WTC11 (cell line): ENCODE measurements at regions not wholly inside any gene's neighbourhood (a gene's known extent, or its start where the extent isn't known, plus 50 kb on each side); places are given as distances from the start of the nearest gene placed in this dataset.

Source experiments
- ATF2 ChIP-seq: sonication (generic); formaldehyde crosslinking; IDR thresholded peaks from 2 replicates; pipeline ENCODE4 v1.8.1; 2022; ENCODE audit warnings: low read depth, missing genetic modification reagents, borderline replicate concordance
- ATF3 ChIP-seq: sonication (generic); formaldehyde crosslinking; conservative IDR thresholded peaks from 2 replicates; pipeline ENCODE4 v1.8.1; 2022; ENCODE audit warnings: mild to moderate bottlenecking, missing genetic modification reagents
- CTCF ChIP-seq: fragments of 200-600 bp; IDR thresholded peaks from 2 replicates; pipeline ENCODE4 v1.8.0; 2022; ENCODE audit warnings: antibody characterized with exemption
- ESRRA ChIP-seq: sonication (generic); formaldehyde crosslinking; IDR thresholded peaks from 2 replicates; pipeline ENCODE4 v1.8.1; 2022; ENCODE audit warnings: mild to moderate bottlenecking, missing genetic modification reagents, borderline replicate concordance
- IRF1 ChIP-seq: sonication (generic); formaldehyde crosslinking; IDR thresholded peaks from 2 replicates; pipeline ENCODE4 v1.8.0; 2023; ENCODE audit warnings: missing genetic modification reagents
- NR1H2 ChIP-seq: sonication (generic); formaldehyde crosslinking; IDR thresholded peaks from 2 replicates; pipeline ENCODE4 v1.9.0; 2021; ENCODE audit warnings: mild to moderate bottlenecking, moderate library complexity, missing genetic modification reagents
- TEAD1 ChIP-seq: sonication (generic); formaldehyde crosslinking; IDR thresholded peaks from 2 replicates; pipeline ENCODE4 v1.8.0; 2022; ENCODE audit warnings: mild to moderate bottlenecking, missing genetic modification reagents
- USF2 ChIP-seq: sonication (generic); formaldehyde crosslinking; IDR thresholded peaks from 2 replicates; pipeline ENCODE4 v1.8.1; 2023; ENCODE audit warnings: mild to moderate bottlenecking, missing genetic modification reagents, moderate library complexity
- ZBTB43 ChIP-seq: sonication (generic); formaldehyde crosslinking; IDR thresholded peaks from 2 replicates; pipeline ENCODE4 v1.8.1; 2023; ENCODE audit warnings: mild to moderate bottlenecking, missing genetic modification reagents
- ZSCAN18 ChIP-seq: fragments of 250-450 bp; sonication (Bioruptor Pico); IDR thresholded peaks from 2 replicates; pipeline ENCODE4 v2.1.2; 2022; ENCODE audit warnings: mild to moderate bottlenecking, moderate library complexity

GRCh38 chr7:68756986-68757495 lies 841.2 kb upstream of the AUTS2 start:
- TF ChIP-seq ATF2 (CRISPR knock-in tag): no peak
- TF ChIP-seq CTCF: no peak
- no peak for TF ChIP-seq ZSCAN18
- no peak for TF ChIP-seq NR1H2 (CRISPR knock-in tag)
- no peak for TF ChIP-seq IRF1 (CRISPR knock-in tag)
- no peak for TF ChIP-seq ESRRA (CRISPR knock-in tag)
- no peak for TF ChIP-seq ZBTB43 (CRISPR knock-in tag)
- TF ChIP-seq TEAD1 (CRISPR knock-in tag): no peak
- no peak for TF ChIP-seq ATF3 (CRISPR knock-in tag)
- TF ChIP-seq USF2: no peak
